H1 (cell line): ENCODE measurements at regions not wholly inside any gene's neighbourhood (a gene's known extent, or its start where the extent isn't known, plus 50 kb on each side); places are given as distances from the start of the nearest gene placed in this dataset.

Experiments
- CTCF ChIA-PET: fragments of 300-600 bp; sonication (Branson Sonifier 250); formaldehyde crosslinking; loops from one replicate; lab custom pipeline; 2021; ENCODE audit not compliant: partially characterized antibody; lab: Charles Lee
- POLR2A ChIA-PET: fragments of 300-600 bp; sonication (Branson Sonifier 250); formaldehyde crosslinking; loops from one replicate; lab custom pipeline; 2021; ENCODE audit warnings: inconsistent platforms; ENCODE audit not compliant: partially characterized antibody; lab: Charles Lee
- DNase-seq, 2 experiments: peaks; one replicate each; pipeline versions ENCODE4 v3.0.0 to v3.0.0-alpha.2; 2010 to 2022; ENCODE audit warnings: low spot score in 2 of 2, low read depth in 1 of 2, mixed read lengths in 1 of 2
- FAIRE-seq: peaks from 2 replicates; lab custom pipeline; 2011; peaks lifted over from hg19 to GRCh38; lab: Jason Lieb, UNC
- H2AFZ ChIP-seq: 2 replicates; pipeline ENCODE4 v1.8.1; 2012; ENCODE audit warnings: low read length, inconsistent platforms
- H2AK5ac ChIP-seq: 2 replicates; pipeline ENCODE4 v1.6.1; 2013; ENCODE audit warnings: low read depth, low read length
- H2BK120ac ChIP-seq: replicated peaks from 2 replicates; pipeline ENCODE3; 2013; ENCODE audit warnings: low read depth, low read length, inconsistent platforms
- H2BK12ac ChIP-seq: 2 replicates; pipeline ENCODE4 v1.6.1; 2013; ENCODE audit warnings: low read depth, low read length
- H2BK15ac ChIP-seq: 2 replicates; pipeline ENCODE4 v1.6.1; 2013; ENCODE audit warnings: low read length
- H2BK20ac ChIP-seq: 2 replicates; pipeline ENCODE4 v1.6.1; 2013; ENCODE audit warnings: low read length
- H2BK5ac ChIP-seq: 2 replicates; pipeline ENCODE4 v1.6.1; 2013; ENCODE audit warnings: low read depth, low read length
- H3K14ac ChIP-seq: 2 replicates; pipeline ENCODE4 v1.6.1; 2013; ENCODE audit warnings: inconsistent platforms; ENCODE audit not compliant: insufficient read length
- H3K18ac ChIP-seq: 2 replicates; pipeline ENCODE4 v1.6.1; 2013; ENCODE audit warnings: low read length; ENCODE audit errors: extremely low read depth
- H3K23ac ChIP-seq: 2 replicates; pipeline ENCODE4 v1.6.1; 2013; ENCODE audit warnings: inconsistent platforms; ENCODE audit not compliant: insufficient read length
- H3K23me2 ChIP-seq: 2 replicates; pipeline ENCODE4 v1.6.1; 2013; ENCODE audit warnings: low read depth, low read length
- H3K27ac ChIP-seq: 2 replicates; pipeline ENCODE4 v1.6.1; 2011; ENCODE audit warnings: low read depth, low read length, inconsistent platforms
- H3K27me3 ChIP-seq, 4 experiments: replicated peaks in 1 of 4; 1 replicate in 1 of 4; 2 replicates in 3 of 4; pipeline versions ENCODE4 v1.6.1 to v1.8.1; 2011 to 2013; ENCODE audit warnings: low read length in 3 of 4, mild to moderate bottlenecking in 3 of 4, inconsistent platforms in 2 of 4, mixed read lengths in 2 of 4, moderate library complexity in 1 of 4; ENCODE audit not compliant: control insufficient read depth in 3 of 4, insufficient read depth in 3 of 4; ENCODE audit errors: extremely low read depth in 1 of 4
- H3K36me3 ChIP-seq, 4 experiments: 2 replicates each; pipeline versions ENCODE4 v1.6.1 to v1.8.1; 2011 to 2013; ENCODE audit warnings: mild to moderate bottlenecking in 4 of 4, low read length in 3 of 4, moderate library complexity in 2 of 4, control low read depth in 1 of 4, inconsistent platforms in 1 of 4; ENCODE audit not compliant: insufficient read depth in 4 of 4, control insufficient read depth in 2 of 4
- H3K4ac ChIP-seq: replicated peaks from 2 replicates; pipeline ENCODE3; 2013; ENCODE audit warnings: low read length, low read depth, mixed read lengths, inconsistent platforms; ENCODE audit not compliant: insufficient read length
- H3K4me1 ChIP-seq, 4 experiments: replicated peaks in 1 of 4; 1 replicate in 1 of 4; 2 replicates in 3 of 4; pipeline versions ENCODE4 v1.6.1 to v1.8.1; 2011 to 2013; ENCODE audit warnings: low read length in 3 of 4, inconsistent platforms in 2 of 4, mixed read lengths in 1 of 4; ENCODE audit not compliant: insufficient read depth in 4 of 4, control insufficient read depth in 3 of 4
- H3K4me2 ChIP-seq, 2 experiments: 2 replicates each; pipeline versions ENCODE4 v1.6.1 to v1.8.1; 2011 to 2013; ENCODE audit warnings: low read depth in 2 of 2, low read length in 2 of 2, control low read depth in 1 of 2, inconsistent platforms in 1 of 2, mild to moderate bottlenecking in 1 of 2; ENCODE audit not compliant: insufficient read depth in 1 of 2
- H3K4me3 ChIP-seq, 4 experiments: fragments of 200-600, 300-600 bp in 1 of 4; sonication (generic), shearing (Covaris generic), sonication (Bioruptor Twin) in 1 of 4; 2 replicates each; pipeline versions ENCODE4 v1.5.1 to v1.8.1; 2011 to 2016; ENCODE audit warnings: low read length in 4 of 4, low read depth in 3 of 4, control low read depth in 2 of 4, inconsistent platforms in 2 of 4, mild to moderate bottlenecking in 2 of 4, mixed read lengths in 1 of 4, moderate library complexity in 1 of 4; ENCODE audit not compliant: insufficient read depth in 2 of 4; ENCODE audit errors: extremely low read depth in 1 of 4
- H3K56ac ChIP-seq: replicated peaks from 2 replicates; pipeline ENCODE3; 2013; ENCODE audit warnings: low read depth, mild to moderate bottlenecking, mixed read lengths, low read length, inconsistent platforms; ENCODE audit not compliant: insufficient read length
- H3K79me1 ChIP-seq: 2 replicates; pipeline ENCODE4 v1.6.1; 2013; ENCODE audit warnings: low read depth, low read length, control low read depth
- H3K79me2 ChIP-seq, 2 experiments: 2 replicates each; pipeline versions ENCODE4 v1.6.1 to v1.8.1; 2012 to 2013; ENCODE audit warnings: low read length in 2 of 2, mild to moderate bottlenecking in 2 of 2, inconsistent platforms in 1 of 2; ENCODE audit not compliant: insufficient read depth in 2 of 2, control insufficient read depth in 1 of 2
- H3K9ac ChIP-seq, 4 experiments: replicated peaks in 1 of 4; 1 replicate in 1 of 4; 2 replicates in 3 of 4; pipeline versions ENCODE4 v1.6.1 to v1.8.1; 2011 to 2013; ENCODE audit warnings: low read depth in 3 of 4, low read length in 3 of 4, control low read depth in 2 of 4, mild to moderate bottlenecking in 2 of 4, moderate library complexity in 2 of 4, inconsistent platforms in 1 of 4; ENCODE audit errors: extremely low read depth in 1 of 4
- H3K9me3 ChIP-seq, 2 experiments: 2 replicates each; pipeline versions ENCODE4 v1.6.1 to v1.8.1; 2012 to 2013; ENCODE audit warnings: mild to moderate bottlenecking in 2 of 2, moderate library complexity in 2 of 2, control low read depth in 1 of 2, inconsistent platforms in 1 of 2, low read depth in 1 of 2, low read length in 1 of 2, mixed read lengths in 1 of 2; ENCODE audit not compliant: insufficient read depth in 2 of 2
- H4K20me1 ChIP-seq, 2 experiments: replicated peaks in 1 of 2; 2 replicates each; pipeline versions ENCODE3 to v1.8.1; 2011 to 2013; ENCODE audit warnings: inconsistent platforms in 2 of 2, low read length in 2 of 2, mild to moderate bottlenecking in 1 of 2; ENCODE audit not compliant: insufficient read depth in 2 of 2, control insufficient read depth in 1 of 2
- H4K5ac ChIP-seq: 2 replicates; pipeline ENCODE4 v1.6.1; 2013; ENCODE audit warnings: low read length, low read depth, mixed read lengths, inconsistent platforms; ENCODE audit not compliant: insufficient read length
- H4K8ac ChIP-seq: 2 replicates; pipeline ENCODE4 v1.8.0; 2013; ENCODE audit warnings: mild to moderate bottlenecking, moderate library complexity, low read length, inconsistent platforms; ENCODE audit not compliant: insufficient read depth; ENCODE audit errors: extremely low read depth
- H4K91ac ChIP-seq: replicated peaks from 2 replicates; pipeline ENCODE3; 2013; ENCODE audit warnings: low read length, mixed read lengths, inconsistent platforms; ENCODE audit not compliant: insufficient read length
- KDM1A ChIP-seq: fragments of 200-600, 300-600 bp; sonication (generic); IDR thresholded peaks from 2 replicates; pipeline ENCODE4 v1.7.1; 2016; ENCODE audit warnings: mild to moderate bottlenecking, low read length, borderline replicate concordance
- WGBS, 2 experiments: shearing (Covaris generic) in 1 of 2; methylation state at CpG; one replicate each; pipeline versions ENCODE4 v1.1.6 to v1.1.7; 2013 to 2015; ENCODE audit warnings: low lambda C conversion rate in 2 of 2, mixed read lengths in 2 of 2, inconsistent platforms in 1 of 2, low coverage in 1 of 2, missing lambda C conversion rate in 1 of 2; ENCODE audit not compliant: insufficient replicate concordance in 2 of 2, insufficient coverage in 1 of 2, insufficient read length in 1 of 2; ENCODE audit errors: extremely low coverage in 1 of 2, missing lambda C conversion rate in 1 of 2; 5-methylcytosine and 5-hydroxymethylcytosine counted together

DNA sequence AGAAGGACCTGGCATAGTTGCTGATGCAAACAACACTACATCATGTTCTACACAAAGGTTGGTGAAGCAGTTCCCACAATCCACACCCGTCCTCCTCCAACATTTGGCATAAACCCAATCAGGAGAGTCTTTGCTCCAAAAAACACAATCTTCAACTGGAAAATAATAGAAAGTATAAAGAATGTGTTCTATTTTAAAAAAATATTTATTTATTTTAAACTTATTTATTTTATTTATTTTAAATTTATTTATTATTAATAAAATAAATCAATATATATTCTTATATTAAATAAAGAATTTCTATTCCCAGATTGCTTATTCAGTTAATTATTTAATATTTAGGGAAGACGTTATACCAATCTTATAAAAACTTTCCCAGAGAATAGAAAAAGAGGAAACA lies 1753.7 kb upstream of the AGA start:
- TF ChIP-seq KDM1A: no peak
- TF ChIP-seq, all 59 proteins: peak for 0
- Histone ChIP-seq H2BK5ac (no peak overlapping the region), H2BK20ac (no peak overlapping the region), H4K8ac (no peak overlapping the region), H3K27ac (no peak overlapping the region), H3K27me3 (no peaks in the 10 kb centered on the region), H3K79me2 (no peaks in the 10 kb centered on the region), H2AFZ (no peak overlapping the region), H3K14ac (no peak overlapping the region), H2BK15ac (no peak overlapping the region), H3K36me3 (no peaks in the 10 kb centered on the region), H4K5ac (no peak overlapping the region), H3K9ac (no peak overlapping the region), H2BK12ac (no peak overlapping the region), H4K91ac (no peak overlapping the region), H4K20me1 (no peaks in the 10 kb centered on the region), H3K79me1 (no peaks in the 10 kb centered on the region), H2BK120ac (no peak overlapping the region), H3K23ac (no peak overlapping the region), H2AK5ac (no peak overlapping the region), H3K18ac (no peak overlapping the region), H3K9me3 (no peaks in the 10 kb centered on the region), H3K4me2 (no peak overlapping the region), H3K4me1 (no peaks in the 10 kb centered on the region; a peak in 1 of 7 replicates), H3K23me2 (no peaks in the 10 kb centered on the region), H3K4ac (no peak overlapping the region), H3K4me3 (no peak overlapping the region), H3K56ac (no peak overlapping the region)
- FAIRE-seq: no peak
- DNase-seq: no peak
- 92% methylated on average over 2 of the region's 2 CpGs; no CpG with 5 or more reads in 1 of the 2 experiments for WGBS, 2 experiments
- ChIA-PET CTCF (interaction anchor here (1.2 kb wide), 1 partner anchor 13 kb away, joined by 4 read pairs; no protein-coding TSS in a partner anchor), POLR2A (no interaction called here)
